ENCODE measurements at regions not wholly inside any gene's neighbourhood (a gene's known extent, or its start where the extent isn't known, plus 50 kb on each side); places are given as distances from the start of the nearest gene placed in this dataset.

- no peak for DNase-seq
Measured at GRCh38 chr2:43084699-43085091, 141.7 kb downstream of the ZFP36L2 start.

- no peak for DNase-seq
Measured at GRCh38 chr2:43083710-43084698, 142.4 kb downstream of the ZFP36L2 start.

DNA sequence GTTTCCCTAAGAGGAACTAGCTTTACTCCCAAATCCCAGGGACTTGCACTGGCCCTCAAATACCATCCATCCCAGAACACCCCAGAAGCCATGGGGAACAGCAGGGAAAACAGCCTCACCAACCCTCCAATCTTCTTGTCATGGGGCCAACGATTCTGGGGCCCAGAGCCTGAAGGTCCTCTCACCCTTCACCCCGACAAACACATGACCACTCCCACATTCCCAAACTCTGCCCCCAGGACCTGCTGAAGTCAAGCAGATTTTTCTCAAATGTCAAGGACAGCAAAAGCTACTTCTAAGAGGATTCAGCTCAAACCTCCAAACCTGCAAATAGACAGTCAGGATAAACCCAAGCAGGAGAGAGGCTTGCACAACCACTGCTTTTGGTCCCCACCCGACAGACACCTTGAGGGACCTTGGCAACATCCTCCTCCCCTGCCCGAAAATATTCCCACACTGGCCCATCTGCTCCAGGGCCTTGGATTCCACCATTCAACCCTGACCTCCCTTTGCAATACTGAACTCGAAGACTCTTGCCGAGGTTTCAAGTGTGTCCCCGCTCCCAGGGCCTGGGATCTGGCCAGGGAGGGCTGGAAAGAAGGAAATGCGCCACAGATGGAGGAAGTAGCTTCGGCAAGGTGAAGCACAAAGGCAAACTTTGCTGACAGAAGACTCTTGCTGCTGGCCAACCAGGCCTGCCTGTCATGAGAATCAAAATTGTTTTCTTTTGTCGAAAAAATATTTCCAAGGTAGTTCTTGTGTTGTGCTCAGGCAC, 143.3 kb downstream of the ZFP36L2 start:
- no peak for DNase-seq

DNA sequence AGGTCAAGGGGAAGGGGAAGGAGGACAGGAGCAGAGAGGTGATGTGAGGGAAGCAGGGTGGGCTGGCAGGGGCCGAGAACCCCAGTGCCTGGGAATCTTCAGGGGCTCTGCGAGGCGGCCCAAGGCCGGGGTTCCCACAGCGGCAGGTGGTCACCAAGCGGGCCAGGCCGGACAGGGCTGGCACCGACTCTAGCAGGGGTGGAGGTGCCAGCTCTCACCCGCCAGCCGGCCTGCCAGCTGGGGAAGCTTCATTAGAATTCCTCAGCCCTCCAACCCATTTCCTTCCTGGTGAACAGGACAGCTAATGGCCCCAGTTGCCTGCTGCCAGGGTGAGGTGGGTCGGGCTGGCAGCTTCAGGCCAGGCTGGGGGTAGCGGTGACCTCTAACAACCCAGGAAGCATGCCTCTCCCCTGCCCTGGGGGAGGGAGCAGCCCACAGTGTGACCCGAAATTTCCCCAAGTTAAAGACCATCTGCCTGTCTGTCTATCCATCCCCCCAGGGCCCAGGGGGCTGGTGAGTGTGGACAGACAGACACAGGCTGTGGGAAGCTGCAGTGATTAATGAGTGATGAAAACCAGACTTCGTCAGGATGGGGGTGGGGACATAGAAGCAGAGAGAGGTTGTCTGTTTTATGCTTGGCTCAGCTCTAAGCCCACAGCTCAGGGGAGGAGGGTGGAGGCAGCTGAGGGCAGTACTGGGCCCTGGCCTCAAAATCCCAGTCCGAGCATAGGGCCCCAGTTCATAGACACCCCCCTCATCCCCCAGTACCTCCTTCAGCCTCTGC, 144.1 kb downstream of the ZFP36L2 start:
- no peak for DNase-seq

GRCh38 chr2:43081131-43081765, 145.2 kb downstream of the ZFP36L2 start:
- no peak for DNase-seq

DNA sequence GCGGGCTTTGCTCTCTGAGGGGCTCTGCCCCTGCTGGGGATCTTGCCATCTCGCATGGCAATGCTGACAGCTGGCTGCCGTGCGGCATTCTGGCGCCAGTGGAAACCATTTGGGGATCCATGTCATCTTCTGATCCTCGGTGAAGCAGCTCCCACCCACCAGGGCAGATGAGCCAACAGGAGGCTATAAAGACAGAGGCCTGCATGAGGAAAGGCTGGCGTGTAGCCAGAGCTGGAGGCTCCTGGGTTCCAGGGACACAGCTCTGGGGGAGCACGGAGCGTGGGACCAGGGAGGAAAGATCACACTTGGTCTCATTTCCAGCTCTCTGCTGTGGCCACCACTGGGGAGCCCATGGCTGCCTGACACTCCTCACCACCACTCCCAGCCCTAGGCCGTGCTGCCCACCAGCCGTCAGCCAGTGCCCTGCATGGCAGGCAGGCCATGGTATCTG, 145.8 kb downstream of the ZFP36L2 start:
- no peak for DNase-seq

DNA sequence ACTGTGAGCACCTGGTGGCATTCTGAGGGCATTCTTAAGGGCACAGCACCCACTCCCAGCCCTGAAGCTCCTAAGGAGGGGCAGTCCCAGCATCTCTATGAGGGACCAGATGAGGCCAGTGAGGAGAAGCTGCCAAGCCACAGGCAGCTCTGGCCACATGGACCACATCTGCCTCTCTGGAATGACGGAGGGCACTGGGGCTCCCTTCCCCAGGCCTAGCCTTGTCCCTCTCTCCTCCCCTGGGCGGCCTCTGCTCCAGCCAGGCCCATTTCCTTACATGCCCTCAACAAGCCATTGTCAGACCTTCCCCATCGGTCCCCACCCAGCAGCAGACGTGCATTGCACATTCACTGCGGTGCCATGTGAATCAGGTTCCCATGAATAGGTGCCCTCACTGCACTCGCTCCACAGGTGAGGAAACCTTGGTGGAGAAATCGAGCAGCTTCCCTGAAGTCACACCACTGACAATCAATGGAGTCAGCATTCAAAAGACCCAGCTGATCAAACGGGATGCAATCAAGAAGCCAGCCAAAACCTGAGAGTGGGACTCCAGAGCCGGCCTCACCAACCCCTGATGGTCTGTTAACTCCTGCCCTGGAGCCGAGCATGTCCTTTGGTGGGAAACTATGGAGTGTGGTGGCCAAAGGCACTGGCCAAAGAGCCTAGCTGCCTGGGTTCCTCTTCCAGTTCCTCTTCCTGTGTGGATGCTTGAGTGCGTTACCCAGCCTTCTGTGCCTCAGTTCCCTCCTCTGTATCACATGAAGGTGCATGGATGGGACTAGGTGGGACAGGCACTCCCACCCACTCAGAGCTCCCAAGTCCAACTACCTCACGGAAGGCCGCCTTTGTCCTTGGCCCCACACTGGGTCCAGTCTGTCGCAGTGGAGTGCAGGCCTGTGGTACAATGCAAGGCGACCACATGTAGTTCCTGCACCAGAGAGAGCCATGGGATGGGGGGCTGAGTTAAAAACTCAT, 147.3 kb downstream of the ZFP36L2 start:
- DNase-seq: no peak

- DNase-seq: no peak
Measured at GRCh38 chr2:43078301-43078700, 148.1 kb downstream of the ZFP36L2 start.

- DNase-seq: no peak
Measured at GRCh38 chr2:43077876-43078275, 148.5 kb downstream of the ZFP36L2 start.

DNA sequence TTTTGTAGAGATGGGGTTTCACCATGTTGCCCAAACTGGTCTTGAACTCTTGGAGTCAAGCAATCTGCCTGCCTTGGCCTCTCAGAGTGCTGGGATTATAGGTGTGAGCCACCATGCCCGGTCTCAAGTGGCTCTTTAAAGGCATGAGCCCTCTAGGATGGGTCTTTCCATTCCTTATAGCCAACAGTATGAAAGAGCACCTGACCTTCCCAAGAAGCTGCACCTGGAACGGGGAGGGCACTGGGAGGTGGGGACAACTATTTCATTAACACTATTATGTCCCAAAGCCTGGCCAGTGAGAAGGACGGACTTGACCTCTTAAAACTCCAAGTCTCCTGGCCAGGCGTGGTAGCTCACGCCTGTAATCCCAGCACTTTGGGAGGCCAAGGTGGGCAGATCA, 149.7 kb downstream of the ZFP36L2 start:
- DNase-seq: no peak

DNA sequence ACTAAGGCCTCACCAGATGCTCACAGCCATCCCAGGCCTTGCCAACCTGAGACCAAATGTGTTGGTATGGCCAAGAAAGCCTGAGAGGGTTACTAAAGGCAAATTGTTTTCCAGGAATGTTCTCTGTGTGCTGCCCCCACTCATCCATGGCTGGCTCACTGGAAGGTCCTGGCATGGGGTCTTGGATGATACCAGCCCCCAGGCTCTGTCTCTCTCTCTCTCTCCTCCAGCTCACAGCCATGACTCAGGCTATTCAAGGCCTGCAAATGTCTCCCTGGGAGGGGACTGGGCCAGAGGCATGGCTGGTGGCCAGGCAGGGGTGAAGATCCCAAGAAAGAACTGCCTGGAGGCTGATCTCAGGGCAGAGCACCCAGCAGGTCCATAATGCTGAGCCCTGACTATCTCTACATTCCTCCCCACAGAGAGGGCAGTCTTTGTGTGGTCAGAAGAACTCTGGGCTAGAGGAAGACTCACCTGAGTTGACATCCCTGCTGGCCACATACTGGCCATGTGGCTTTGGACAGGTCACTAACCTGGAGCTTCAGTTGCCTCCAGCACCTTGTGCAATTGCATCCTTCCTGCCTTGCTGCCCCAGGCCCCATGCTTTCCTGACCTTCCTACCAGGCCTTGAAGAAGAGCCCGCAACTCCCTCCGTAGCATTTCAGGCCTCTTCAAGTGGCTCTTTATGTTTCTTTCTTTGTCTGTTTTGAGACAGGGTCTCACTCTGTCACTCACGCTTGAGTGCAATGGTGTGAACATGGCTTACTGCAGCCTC, 150.4 kb downstream of the ZFP36L2 start:
- DNase-seq: no peak

- DNase-seq: no peak
Measured at GRCh38 chr2:43075054-43075593, 151.3 kb downstream of the ZFP36L2 start.

- no peak for DNase-seq
Measured at GRCh38 chr2:43074592-43075053, 151.8 kb downstream of the ZFP36L2 start.

DNA sequence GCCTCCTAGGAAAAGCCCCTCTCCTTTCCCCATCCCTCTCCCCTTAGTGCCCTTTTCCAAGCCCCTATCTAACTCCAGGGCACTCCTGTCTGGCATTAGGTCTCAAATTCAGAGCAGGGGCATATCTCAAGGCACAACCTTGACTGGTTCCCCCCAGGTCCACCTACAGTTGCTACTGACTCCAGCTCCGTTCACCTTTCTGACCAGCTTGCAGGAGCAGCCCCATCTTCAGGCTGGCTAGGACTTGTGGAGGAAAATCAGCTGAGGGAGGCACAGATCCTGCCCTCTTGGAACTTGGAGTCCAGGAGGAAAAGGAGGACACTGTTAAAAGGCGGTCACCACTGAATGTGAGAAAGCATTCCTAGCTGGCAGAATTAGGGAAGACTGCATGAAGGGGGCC, 152.4 kb downstream of the ZFP36L2 start:
- no peak for DNase-seq

- no peak for DNase-seq
Measured at GRCh38 chr2:43073401-43073825, 153.0 kb downstream of the ZFP36L2 start.

- no peak for DNase-seq
Measured at GRCh38 chr2:43071599-43072550, 154.5 kb downstream of the ZFP36L2 start.

DNA sequence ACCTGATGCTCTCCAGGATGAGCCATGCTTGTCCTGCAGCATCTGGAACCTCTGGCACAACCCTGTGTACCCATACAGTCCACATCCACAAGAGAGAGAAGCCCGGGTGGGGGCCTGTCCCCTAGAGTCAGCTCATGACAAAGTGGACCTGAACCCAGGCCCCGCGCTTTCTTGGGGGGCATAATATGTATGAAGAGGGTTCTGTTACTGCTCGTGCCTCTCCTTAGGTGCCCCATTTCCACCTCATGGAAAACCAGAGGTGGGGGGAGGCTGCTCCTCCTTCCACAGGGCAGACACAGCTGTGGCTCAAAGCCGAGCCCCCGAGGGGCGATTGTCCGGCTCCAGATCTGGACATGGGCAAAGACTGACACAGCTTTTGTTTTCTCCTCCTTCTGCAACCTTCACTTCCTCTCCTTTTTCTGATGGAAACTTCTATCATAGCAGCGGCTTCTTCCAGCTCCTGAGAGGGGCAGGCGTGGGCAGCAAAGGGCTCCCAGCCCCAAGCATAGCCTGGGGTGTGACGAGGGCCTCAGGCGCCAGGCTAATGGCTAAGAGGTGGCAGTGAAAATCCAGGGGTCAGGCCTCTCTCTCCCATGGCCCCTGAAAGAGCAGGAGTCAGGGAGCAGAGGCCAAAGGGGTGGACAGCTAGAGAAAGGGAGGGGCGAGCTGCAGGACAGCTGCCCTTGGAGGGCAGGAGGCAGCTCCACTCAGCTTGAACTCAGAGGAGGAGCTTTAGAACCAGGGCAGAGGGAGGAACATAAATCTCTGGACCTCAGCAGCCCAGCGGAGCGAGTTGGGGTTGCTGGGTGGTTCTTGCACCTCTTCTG, 155.5 kb downstream of the ZFP36L2 start:
- no peak for DNase-seq

- DNase-seq: no peak
Measured at GRCh38 chr2:43070030-43070429, 156.4 kb downstream of the ZFP36L2 start.
